K562 (cell line): ENCODE measurements at regions not wholly inside any gene's neighbourhood (a gene's known extent, or its start where the extent isn't known, plus 50 kb on each side); places are given as distances from the start of the nearest gene placed in this dataset.

Experiments
- ATAC-seq: fragments of 200-7000 bp; cut with Tn5 transposase; 3 replicates; pipeline ENCODE4 v1.9.1; 2020; ENCODE audit warnings: moderate library complexity
- BruUV-seq: library from RNA; stranded (reverse); fragments of 400-500 nt; replicated peaks from 2 replicates; lab custom pipeline; 2021; lab: Mats Ljungman, UMichigan
- CTCF ChIA-PET: fragments of 300-600 bp; formaldehyde crosslinking; extraction: SDS; loops from one replicate; lab custom pipeline; 2021; ENCODE audit warnings: low intra/inter-chr PET ratio; lab: Yijun Ruan, JAX
- POLR2A ChIA-PET: fragments of 300-600, 350-650 bp; sonication (Branson Sonifier 250); formaldehyde crosslinking; extraction: SDS; loops from one replicate; lab custom pipeline; 2021; ENCODE audit warnings: antibody characterized with exemption, inconsistent platforms; lab: Yijun Ruan, JAX
- DNase-seq, 4 experiments: peaks; one replicate each; pipeline versions ENCODE4 v3.0.0 to v3.0.0-alpha.2; 2011 to 2018; ENCODE audit warnings: low spot score in 3 of 4, mixed read lengths in 3 of 4; ENCODE audit errors: extremely low read depth in 1 of 4
- FAIRE-seq: peaks from 2 replicates; lab custom pipeline; 2011; peaks lifted over from hg19 to GRCh38; lab: Jason Lieb, UNC
- H2AFZ ChIP-seq: 2 replicates; pipeline ENCODE4 v1.6.0; 2011; ENCODE audit warnings: low read depth, low read length, control low read depth, inconsistent platforms
- H3K27ac ChIP-seq: fragments of 200-600 bp; 3 replicates; pipeline ENCODE4 v1.8.0; 2011; ENCODE audit warnings: low read depth, mild to moderate bottlenecking, control low read depth, inconsistent platforms, low read length, moderate library complexity, mixed read lengths; ENCODE audit errors: extremely low read depth
- H3K27me3 ChIP-seq, 2 experiments: fragments of 300-600 bp in 1 of 2; 2 replicates in 1 of 2; 3 replicates in 1 of 2; pipeline versions ENCODE4 v1.6.0 to v1.8.0; 2011; ENCODE audit warnings: inconsistent platforms in 2 of 2, low read length in 2 of 2, mild to moderate bottlenecking in 1 of 2, mixed read lengths in 1 of 2, moderate library complexity in 1 of 2; ENCODE audit not compliant: control insufficient read depth in 2 of 2, insufficient read depth in 2 of 2
- H3K36me3 ChIP-seq: fragments of 300-600 bp; 3 replicates; pipeline ENCODE4 v1.8.0; 2011; ENCODE audit warnings: mild to moderate bottlenecking, low read length, inconsistent platforms; ENCODE audit not compliant: control insufficient read depth, insufficient read depth
- H3K4me1 ChIP-seq, 2 experiments: fragments of 200-600 bp in 1 of 2; replicated peaks in 1 of 2; 2 replicates in 1 of 2; 3 replicates in 1 of 2; pipeline versions ENCODE4 v1.5.1 to v1.8.0; 2011; ENCODE audit warnings: inconsistent platforms in 2 of 2, low read length in 2 of 2, mild to moderate bottlenecking in 1 of 2, mixed read lengths in 1 of 2, moderate library complexity in 1 of 2; ENCODE audit not compliant: control insufficient read depth in 2 of 2, insufficient read depth in 2 of 2
- H3K4me2 ChIP-seq: 2 replicates; pipeline ENCODE4 v1.6.1; 2011; ENCODE audit warnings: low read length, control low read depth, inconsistent platforms, mixed read lengths; ENCODE audit not compliant: insufficient read depth
- H3K4me3 ChIP-seq: fragments of 200-600 bp; sonication (generic), shearing (Covaris generic); 2 replicates; pipeline ENCODE4 v1.5.1; 2016; ENCODE audit warnings: control low read depth, inconsistent platforms
- H3K79me2 ChIP-seq: fragments of 200-600 bp; 3 replicates; pipeline ENCODE4 v1.8.0; 2011; ENCODE audit warnings: low read length, inconsistent platforms; ENCODE audit not compliant: control insufficient read depth, insufficient read depth
- H3K9ac ChIP-seq, 2 experiments: 2 replicates each; pipeline versions ENCODE4 v1.6.0 to v1.6.1; 2011; ENCODE audit warnings: low read depth in 2 of 2, low read length in 2 of 2, control low read depth in 1 of 2, inconsistent platforms in 1 of 2, mild to moderate bottlenecking in 1 of 2, mixed read lengths in 1 of 2; ENCODE audit not compliant: insufficient read depth in 1 of 2
- H3K9me1 ChIP-seq: one replicate; pipeline ENCODE4 v1.6.0; 2011; ENCODE audit warnings: inconsistent platforms, mild to moderate bottlenecking, low read length, moderate library complexity; ENCODE audit not compliant: control insufficient read depth, insufficient read depth
- H3K9me3 ChIP-seq: replicated peaks from 2 replicates; pipeline ENCODE4 v1.5.1; 2011; ENCODE audit warnings: low read depth, low read length, inconsistent platforms; ENCODE audit not compliant: control insufficient read depth, insufficient read depth
- H4K20me1 ChIP-seq: replicated peaks from 2 replicates; pipeline ENCODE4 v1.6.1; 2011; ENCODE audit warnings: low read length, inconsistent platforms, mixed read lengths; ENCODE audit not compliant: control insufficient read depth, insufficient read depth
- ARHGAP35 ChIP-seq: fragments of 450-650 bp; IDR thresholded peaks from 2 replicates; pipeline ENCODE4 v1.6.1; 2018; ENCODE audit not compliant: partially characterized antibody
- ETV1 ChIP-seq: fragments of 450-650 bp; conservative IDR thresholded peaks from 2 replicates; pipeline ENCODE4 v1.6.1; 2016; ENCODE audit warnings: missing genetic modification characterization, control low read depth, low read depth, missing compliant biosample characterization
- FIP1L1 ChIP-seq: fragments of 200-400 bp; formaldehyde crosslinking; IDR thresholded peaks from 2 replicates; pipeline ENCODE4 v1.6.1; 2018; ENCODE audit warnings: mild to moderate bottlenecking, low read depth, low read length; ENCODE audit not compliant: poor library complexity, severe bottlenecking
- GTF2E2 ChIP-seq: fragments of 200-800 bp; sonication (Bioruptor generic); IDR thresholded peaks from 2 replicates; pipeline ENCODE4 v1.6.1; 2016; ENCODE audit warnings: missing genetic modification characterization, missing compliant biosample characterization
- GTF2F1 ChIP-seq: IDR thresholded peaks from 2 replicates; pipeline ENCODE4 v1.6.1; 2011; ENCODE audit warnings: low read depth, low read length, improper control_type of control experiment
- HMBOX1 ChIP-seq: sonication (generic); IDR thresholded peaks from 2 replicates; pipeline ENCODE4 v1.6.1; 2016
- MEF2D ChIP-seq: conservative IDR thresholded peaks from 2 replicates; pipeline ENCODE4 v1.6.1; 2016; ENCODE audit warnings: low read depth, missing genetic modification characterization, missing compliant biosample characterization
- SMARCA4 ChIP-seq: fragments of 450-650 bp; IDR thresholded peaks from 2 replicates; pipeline ENCODE4 v1.6.1; 2016
- SMC3 ChIP-seq: conservative IDR thresholded peaks from 2 replicates; pipeline ENCODE4 v1.6.1; 2011; ENCODE audit warnings: low read depth, low read length, improper control_type of control experiment; ENCODE audit not compliant: insufficient read depth
- STAT5A ChIP-seq: IDR thresholded peaks from 2 replicates; pipeline ENCODE4 v1.6.1; 2012; ENCODE audit warnings: low read length, inconsistent platforms, borderline replicate concordance
- TCF7 ChIP-seq: sonication (generic); IDR thresholded peaks from 2 replicates; pipeline ENCODE4 v1.6.1; 2016; ENCODE audit warnings: antibody characterized with exemption, borderline replicate concordance
- THRAP3 ChIP-seq: fragments of 450-650 bp; IDR thresholded peaks from 2 replicates; pipeline ENCODE4 v1.6.1; 2016; ENCODE audit warnings: mild to moderate bottlenecking, inconsistent platforms, borderline replicate concordance
- ZBTB34 ChIP-seq: fragments of 250-450 bp; sonication (Bioruptor Pico); IDR thresholded peaks from 2 replicates; pipeline ENCODE4 v1.8.0; 2021; ENCODE audit warnings: mild to moderate bottlenecking, moderate library complexity
- ZNF23 ChIP-seq: fragments of 250-450 bp; sonication (Bioruptor Pico); IDR thresholded peaks from 2 replicates; pipeline ENCODE4 v1.4.0; 2020; ENCODE audit warnings: mild to moderate bottlenecking
- ZNF311 ChIP-seq: fragments of 250-450 bp; sonication (Bioruptor Pico); IDR thresholded peaks from 2 replicates; pipeline ENCODE4 v1.4.0; 2020; ENCODE audit warnings: mild to moderate bottlenecking, moderate library complexity
- ZNF395 ChIP-seq: fragments of 200-800 bp; sonication (Bioruptor generic); IDR thresholded peaks from 2 replicates; pipeline ENCODE4 v1.6.1; 2017; ENCODE audit warnings: missing genetic modification characterization, missing compliant biosample characterization
- WGBS: fragments of 100-300 bp; shearing (Covaris generic); methylation state at CpG from one replicate; pipeline ENCODE4 v1.1.6; 2016; ENCODE audit warnings: low coverage, mixed read lengths; ENCODE audit not compliant: insufficient coverage; ENCODE audit errors: missing lambda C conversion rate; 5-methylcytosine and 5-hydroxymethylcytosine counted together
- in situ Hi-C: fragments of 300-500 bp; cut with MboI; formaldehyde crosslinking; loops from 4 replicates; pipeline ENCODE4 v1.15.0; 2018; ENCODE audit warnings: inconsistent platforms, mixed read lengths
- intact Hi-C: fragments of 100-400 bp; cut with micrococcal nuclease; formaldehyde crosslinking; loops from 2 replicates; pipeline ENCODE4 v1.14.2; 2022
- TF ChIP-seq, protein P1 (sequence below): sonication (generic); formaldehyde crosslinking; IDR thresholded peaks from 2 replicates; pipeline ENCODE4 v1.8.0; 2022; ENCODE audit warnings: mild to moderate bottlenecking, missing genetic modification reagents, borderline replicate concordance

DNA sequence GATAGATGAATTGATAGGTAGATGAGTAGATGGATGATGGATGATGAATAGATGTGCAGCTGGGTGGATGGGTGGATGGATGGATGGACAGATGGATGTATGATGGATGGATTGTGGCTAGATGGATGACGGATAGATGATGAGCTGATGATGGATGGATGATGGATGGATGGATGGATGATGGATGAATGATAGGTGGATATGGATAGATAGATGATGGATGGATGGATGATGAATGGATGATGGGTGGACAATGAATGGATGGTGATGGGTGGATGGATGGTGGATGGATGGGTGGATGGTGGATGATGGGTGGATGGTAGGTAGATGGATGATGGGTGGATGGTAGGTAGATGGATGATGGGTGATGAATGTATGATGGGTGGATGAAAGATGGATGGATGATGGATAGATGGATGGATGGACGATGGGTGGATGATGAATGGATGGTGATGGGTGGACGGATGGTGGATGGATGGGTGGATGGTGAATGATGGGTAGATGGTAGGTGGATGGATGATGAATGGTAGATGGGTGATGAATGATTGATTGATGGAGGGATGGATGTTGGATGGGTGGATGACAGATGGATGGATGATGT lies 1261.7 kb downstream of the BRD1 start:
- 0% methylated on average over 2 of the region's 3 CpGs for WGBS
- no peaks in the 10 kb centered on the region for H3K9me1 ChIP-seq
- no peak overlapping the region for H2AFZ ChIP-seq
- in situ Hi-C loops: no loop called here
- H3K4me3 ChIP-seq: no peak overlapping the region
- peaks cover 0 to 6% of the 10 kb centered on the region in 2 experiments; a peak in 2 of 5 replicates for H3K4me1 ChIP-seq
- POLR2A ChIA-PET: no interaction called here
- no peaks in the 10 kb centered on the region for H3K36me3 ChIP-seq
- H4K20me1 ChIP-seq: no peaks in the 10 kb centered on the region
- FAIRE-seq (no peak), ATAC-seq (no peak), DNase-seq (no peak)
- H3K4me2 ChIP-seq: no peak overlapping the region
- no peaks in the 10 kb centered on the region for H3K79me2 ChIP-seq
- H3K27me3 ChIP-seq: no peaks in the 10 kb centered on the region
- H3K9me3 ChIP-seq: no peaks in the 10 kb centered on the region
- no TSS peak for BruUV-seq
- H3K9ac ChIP-seq: no peak overlapping the region
- intact Hi-C loops: no loop called here
- H3K27ac ChIP-seq: no peak overlapping the region
- CTCF ChIA-PET: interaction anchor here (0.6 kb wide), 1 partner anchor 25 kb away, joined by 3 read pairs; no protein-coding TSS in a partner anchor
- TF ChIP-seq SMARCA4 (no peak), THRAP3 (no peak), FIP1L1 (no peak), ZNF395 (no peak), STAT5A (no peak), ZNF23 (CRISPR knock-in tag) (no peak), ETV1 (tag) (no peak), ZNF311 (CRISPR knock-in tag) (no peak), ARHGAP35 (no peak), HMBOX1 (no peak), GTF2E2 (tag) (no peak), GTF2F1 (no peak), MEF2D (no peak), TCF7 (no peak), ZBTB34 (CRISPR knock-in tag) (no peak), SMC3 (no peak)
- TF ChIP-seq, protein P1, sequence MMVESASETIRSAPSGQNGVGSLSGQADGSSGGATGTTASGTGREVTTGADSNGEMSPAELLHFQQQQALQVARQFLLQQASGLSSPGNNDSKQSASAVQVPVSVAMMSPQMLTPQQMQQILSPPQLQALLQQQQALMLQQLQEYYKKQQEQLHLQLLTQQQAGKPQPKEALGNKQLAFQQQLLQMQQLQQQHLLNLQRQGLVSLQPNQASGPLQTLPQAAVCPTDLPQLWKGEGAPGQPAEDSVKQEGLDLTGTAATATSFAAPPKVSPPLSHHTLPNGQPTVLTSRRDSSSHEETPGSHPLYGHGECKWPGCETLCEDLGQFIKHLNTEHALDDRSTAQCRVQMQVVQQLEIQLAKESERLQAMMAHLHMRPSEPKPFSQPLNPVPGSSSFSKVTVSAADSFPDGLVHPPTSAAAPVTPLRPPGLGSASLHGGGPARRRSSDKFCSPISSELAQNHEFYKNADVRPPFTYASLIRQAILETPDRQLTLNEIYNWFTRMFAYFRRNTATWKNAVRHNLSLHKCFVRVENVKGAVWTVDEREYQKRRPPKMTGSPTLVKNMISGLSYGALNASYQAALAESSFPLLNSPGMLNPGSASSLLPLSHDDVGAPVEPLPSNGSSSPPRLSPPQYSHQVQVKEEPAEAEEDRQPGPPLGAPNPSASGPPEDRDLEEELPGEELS (CRISPR knock-in tag): no peak
